GM12878 (cell line): ENCODE measurements at regions not wholly inside any gene's neighbourhood (a gene's known extent, or its start where the extent isn't known, plus 50 kb on each side); places are given as distances from the start of the nearest gene placed in this dataset.

Source experiments
- ATAC-seq: fragments of 200-7000 bp; cut with Tn5 transposase; 3 replicates; pipeline ENCODE4 v1.9.1; 2020; ENCODE audit warnings: mild to moderate bottlenecking, moderate library complexity
- BruUV-seq: library from RNA; stranded (reverse); fragments of 400-500 nt; replicated peaks from 2 replicates; lab custom pipeline; 2021; lab: Mats Ljungman, UMichigan
- CTCF ChIA-PET: fragments of 300-600 bp; sonication (Branson Sonifier 250); formaldehyde crosslinking; extraction: SDS; loops from one replicate; lab custom pipeline; 2021; ENCODE audit warnings: inconsistent platforms; lab: Yijun Ruan, JAX
- POLR2A ChIA-PET: fragments of 350-600 bp; formaldehyde crosslinking; extraction: SDS; loops from one replicate; lab custom pipeline; 2021; ENCODE audit warnings: inconsistent platforms; lab: Charles Lee
- RAD21 ChIA-PET: fragments of 300-600 bp; sonication (Branson Sonifier 250); formaldehyde crosslinking; loops from one replicate; lab custom pipeline; 2023; ENCODE audit warnings: antibody characterized with exemption; ENCODE audit not compliant: unreplicated experiment; lab: Charles Lee
- SMC1A ChIA-PET: fragments of 300-600 bp; sonication (Branson Sonifier 250); formaldehyde crosslinking; loops from one replicate; lab custom pipeline; 2023; ENCODE audit not compliant: unreplicated experiment, uncharacterized antibody; lab: Charles Lee
- DNase-seq: peaks from one replicate; pipeline ENCODE4 v3.0.0-alpha.2; 2011; ENCODE audit warnings: low read depth, low spot score
- FAIRE-seq: peaks from 3 replicates; lab custom pipeline; 2011; peaks lifted over from hg19 to GRCh38; lab: Jason Lieb, UNC
- H2AFZ ChIP-seq: 2 replicates; pipeline ENCODE4 v1.6.0; 2011; ENCODE audit warnings: low read depth, low read length, control low read depth; ENCODE audit not compliant: control insufficient read depth
- H3K27ac ChIP-seq: 2 replicates; pipeline ENCODE4 v1.5.1; 2011; ENCODE audit warnings: control low read depth; ENCODE audit not compliant: control insufficient read depth, insufficient read depth
- H3K27me3 ChIP-seq, 2 experiments: replicated peaks in 1 of 2; 2 replicates each; pipeline versions ENCODE4 v1.6.0 to v1.6.1; 2011; ENCODE audit warnings: low read length in 1 of 2; ENCODE audit not compliant: control insufficient read depth in 2 of 2, insufficient read depth in 2 of 2
- H3K36me3 ChIP-seq, 2 experiments: 2 replicates each; pipeline ENCODE4 v1.5.1; 2011; ENCODE audit warnings: low read length in 1 of 2; ENCODE audit not compliant: control insufficient read depth in 2 of 2, insufficient read depth in 2 of 2
- H3K4me1 ChIP-seq: 2 replicates; pipeline ENCODE4 v1.6.1; 2011; ENCODE audit warnings: mild to moderate bottlenecking, low read length, moderate library complexity, mixed read lengths; ENCODE audit not compliant: control insufficient read depth, insufficient read depth
- H3K4me2 ChIP-seq: 2 replicates; pipeline ENCODE4 v1.6.0; 2011; ENCODE audit warnings: control low read depth; ENCODE audit not compliant: control insufficient read depth, insufficient read depth
- H3K4me3 ChIP-seq: fragments of 200-600 bp; sonication (generic); 2 replicates; pipeline ENCODE4 v1.5.1; 2016
- H3K79me2 ChIP-seq: 2 replicates; pipeline ENCODE4 v1.6.0; 2011; ENCODE audit warnings: low read length; ENCODE audit not compliant: control insufficient read depth, insufficient read depth
- H3K9ac ChIP-seq: 2 replicates; pipeline ENCODE4 v1.8.0; 2011; ENCODE audit warnings: low read length, control low read depth, mixed read lengths; ENCODE audit not compliant: control insufficient read depth, insufficient read depth
- H3K9me3 ChIP-seq: replicated peaks from 3 replicates; pipeline ENCODE4 v1.5.1; 2011; ENCODE audit warnings: mild to moderate bottlenecking, low read length; ENCODE audit not compliant: control insufficient read depth, insufficient read depth
- H4K20me1 ChIP-seq: 2 replicates; pipeline ENCODE4 v1.6.0; 2011; ENCODE audit not compliant: control insufficient read depth, insufficient read depth
- CBX5 ChIP-seq: sonication (generic); IDR thresholded peaks from 2 replicates; pipeline ENCODE4 v1.6.1; 2016; ENCODE audit warnings: low read depth, moderate library complexity, mild to moderate bottlenecking, inconsistent platforms
- E2F4 ChIP-seq: IDR thresholded peaks from 2 replicates; pipeline ENCODE4 v1.6.1; 2012; ENCODE audit warnings: low read depth, low read length, improper control_type of control experiment
- EED ChIP-seq: sonication (generic); IDR thresholded peaks from 2 replicates; pipeline ENCODE4 v1.6.1; 2016; ENCODE audit warnings: antibody characterized with exemption, low read depth
- EGR1 ChIP-seq, 2 experiments: IDR thresholded peaks; 1 replicate in 1 of 2; 2 replicates in 1 of 2; pipeline ENCODE4 v1.6.1; 2011 to 2012; ENCODE audit warnings: low read depth in 2 of 2, low read length in 2 of 2, borderline replicate concordance in 1 of 2, mild to moderate bottlenecking in 1 of 2, moderate library complexity in 1 of 2
- HSF1 ChIP-seq: fragments of 150-350 bp; IDR thresholded peaks from 2 replicates; pipeline ENCODE4 v1.6.1; 2014; ENCODE audit warnings: mild to moderate bottlenecking, low read depth, low read length
- MLLT1 ChIP-seq: fragments of 450-650 bp; IDR thresholded peaks from 2 replicates; pipeline ENCODE4 v1.6.1; 2016; ENCODE audit warnings: mild to moderate bottlenecking
- PBX3 ChIP-seq: IDR thresholded peaks from 2 replicates; pipeline ENCODE4 v1.6.1; 2011; ENCODE audit warnings: mild to moderate bottlenecking, low read depth, low read length, moderate library complexity; ENCODE audit not compliant: insufficient replicate concordance
- POLR2AphosphoS2 ChIP-seq: IDR thresholded peaks from 2 replicates; pipeline ENCODE4 v1.6.1; 2011; ENCODE audit warnings: low read depth, mild to moderate bottlenecking, low read length, improper control_type of control experiment, moderate library complexity
- RB1 ChIP-seq: fragments of 450-650 bp; formaldehyde crosslinking; IDR thresholded peaks from 2 replicates; pipeline ENCODE4 v1.6.1; 2017; ENCODE audit warnings: mild to moderate bottlenecking, borderline replicate concordance
- RELB ChIP-seq: fragments of 450-650 bp; IDR thresholded peaks from 2 replicates; pipeline ENCODE4 v1.6.1; 2017; ENCODE audit warnings: low read depth, mild to moderate bottlenecking, moderate library complexity
- TARDBP ChIP-seq: IDR thresholded peaks from 2 replicates; pipeline ENCODE4 v1.6.1; 2016; ENCODE audit warnings: borderline replicate concordance
- WRNIP1 ChIP-seq: IDR thresholded peaks from 2 replicates; pipeline ENCODE4 v1.6.1; 2011; ENCODE audit warnings: low read depth, low read length, improper control_type of control experiment, borderline replicate concordance
- YY1 ChIP-seq: IDR thresholded peaks from 2 replicates; pipeline ENCODE4 v1.6.1; 2011; ENCODE audit warnings: low read depth, mild to moderate bottlenecking, low read length
- WGBS: methylation state at CpG from one replicate; pipeline ENCODE4 v1.1.6; 2016; ENCODE audit warnings: low lambda C conversion rate; ENCODE audit not compliant: insufficient replicate concordance, insufficient coverage; ENCODE audit errors: missing lambda C conversion rate; 5-methylcytosine and 5-hydroxymethylcytosine counted together
- in situ Hi-C: fragments of 300-500 bp; cut with MboI; formaldehyde crosslinking; loops from 9 replicates; pipeline ENCODE4 v1.14.3; 2018; ENCODE audit warnings: mixed read lengths
- intact Hi-C: fragments of 100-400 bp; cut with micrococcal nuclease; formaldehyde crosslinking; loops from one replicate; pipeline ENCODE4 v1.14.2; 2022; ENCODE audit not compliant: unreplicated experiment

GRCh38 chr14:46198676-46199075 lies 452.9 kb downstream of the RPL10L start (continued):
- TF ChIP-seq MLLT1 = no peak
- no peak for TF ChIP-seq RELB
- no peak for TF ChIP-seq TARDBP

GRCh38 chr14:46197856-46198255 lies 453.7 kb downstream of the RPL10L start:
- Histone ChIP-seq H2AFZ (no peak overlapping the region), H3K4me1 (no peaks in the 10 kb centered on the region), H3K36me3 (no peaks in the 10 kb centered on the region), H3K79me2 (no peaks in the 10 kb centered on the region), H3K4me2 (no peak overlapping the region), H3K9ac (no peak overlapping the region), H3K27me3 (no peaks in the 10 kb centered on the region), H3K27ac (no peak overlapping the region), H3K4me3 (no peak overlapping the region), H4K20me1 (no peaks in the 10 kb centered on the region), H3K9me3 (no peaks in the 10 kb centered on the region)
- ChIA-PET RAD21 (no interaction called here), CTCF (interaction anchor here (1.0 kb wide), 1 partner anchor 388 kb away, joined by 3 read pairs; no protein-coding TSS in a partner anchor), SMC1A (interaction anchor here (1.4 to 2.0 kb wide), 6 partner anchors 11 to 68 kb away, joined by 4 to 5 read pairs (median 4); no protein-coding TSS in a partner anchor), POLR2A (interaction anchor here (0.5 kb wide), 1 partner anchor 139 kb away, joined by 3 read pairs; no protein-coding TSS in a partner anchor)
- DNase-seq (no peak), FAIRE-seq (no peak), ATAC-seq (no peak)
- TF ChIP-seq E2F4 = no peak
- TF ChIP-seq YY1 = no peak
- TF ChIP-seq WRNIP1 = no peak
- TF ChIP-seq RB1 = no peak
- TF ChIP-seq CBX5 = no peak
- no peak for TF ChIP-seq EED
- TF ChIP-seq POLR2AphosphoS2 = no peak
- TF ChIP-seq HSF1 = no peak
- TF ChIP-seq PBX3 = no peak
- no peak for TF ChIP-seq EGR1 (IDR thresholded peaks at IDR 0.05; ENCODE audit: borderline replicate concordance in 1 of 2, low read depth in 2 of 2, low read length in 2 of 2)
- 11% methylated on average over 4 of the region's 4 CpGs for WGBS
- in situ Hi-C loops (no loop called here), intact Hi-C loops (no loop called here)
- BruUV-seq = no TSS peak
